ENCODE measurements at regions not wholly inside any gene's neighbourhood (a gene's known extent, or its start where the extent isn't known, plus 50 kb on each side); places are given as distances from the start of the nearest gene placed in this dataset.
"Not testable (repeated sequence)": the region's sequence is repeated elsewhere in the genome, so short reads cannot be mapped to it uniquely, and the experiment has no call there.

DNA sequence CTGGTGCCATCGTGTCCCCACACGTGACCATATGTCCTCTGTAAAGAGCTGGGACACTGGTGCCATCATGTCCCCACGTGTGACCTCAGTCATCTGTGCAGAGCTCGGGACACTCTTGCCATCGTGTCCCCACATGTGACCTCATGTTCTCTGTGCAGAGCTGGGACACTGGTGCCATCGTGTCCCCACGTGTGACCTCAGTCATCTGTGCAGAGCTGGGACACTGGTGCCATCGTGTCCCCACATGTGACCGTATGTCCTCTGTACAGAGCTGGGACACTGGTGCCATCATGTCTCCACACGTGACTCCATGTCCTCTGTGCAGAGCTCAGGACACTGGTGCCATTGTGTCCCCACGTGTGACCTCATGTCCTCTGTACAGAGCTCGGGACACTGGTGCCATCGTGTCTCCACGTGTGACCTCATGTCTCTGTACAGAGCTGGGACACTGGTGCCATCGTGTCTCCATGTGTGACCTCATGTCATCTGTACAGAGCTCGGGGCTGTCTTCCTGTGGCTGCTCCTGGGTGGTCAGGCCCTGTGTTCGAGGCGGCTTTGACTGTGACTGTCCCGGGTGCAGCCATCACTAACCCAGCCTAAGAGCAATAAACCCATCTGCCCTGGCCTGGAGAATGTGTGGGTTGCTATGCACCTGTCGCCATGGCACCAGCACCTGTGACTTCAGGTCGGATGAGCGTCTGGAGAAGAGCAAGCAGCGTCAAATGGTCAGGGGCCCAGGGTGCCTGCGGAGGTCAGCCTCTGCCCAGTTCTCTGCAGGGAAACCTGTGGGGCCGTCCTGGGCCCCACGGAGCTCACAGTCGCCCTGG lies 334.4 kb downstream of the ADGRD1 start:
- no peak for DNase-seq (ENCODE audit: low read depth in 2 of 2)

GRCh38 chr12:131288765-131289695 lies 335.3 kb downstream of the ADGRD1 start:
- DNase-seq (ENCODE audit: low read depth in 2 of 2) = not testable (repeated sequence)

GRCh38 chr12:131289807-131290206 lies 336.1 kb downstream of the ADGRD1 start:
- DNase-seq (ENCODE audit: low read depth in 2 of 2) = not testable (repeated sequence)

- no peak for DNase-seq (ENCODE audit: low read depth in 2 of 2)
Observed at GRCh38 chr12:131290255-131290959, 336.7 kb downstream of the ADGRD1 start.

DNA sequence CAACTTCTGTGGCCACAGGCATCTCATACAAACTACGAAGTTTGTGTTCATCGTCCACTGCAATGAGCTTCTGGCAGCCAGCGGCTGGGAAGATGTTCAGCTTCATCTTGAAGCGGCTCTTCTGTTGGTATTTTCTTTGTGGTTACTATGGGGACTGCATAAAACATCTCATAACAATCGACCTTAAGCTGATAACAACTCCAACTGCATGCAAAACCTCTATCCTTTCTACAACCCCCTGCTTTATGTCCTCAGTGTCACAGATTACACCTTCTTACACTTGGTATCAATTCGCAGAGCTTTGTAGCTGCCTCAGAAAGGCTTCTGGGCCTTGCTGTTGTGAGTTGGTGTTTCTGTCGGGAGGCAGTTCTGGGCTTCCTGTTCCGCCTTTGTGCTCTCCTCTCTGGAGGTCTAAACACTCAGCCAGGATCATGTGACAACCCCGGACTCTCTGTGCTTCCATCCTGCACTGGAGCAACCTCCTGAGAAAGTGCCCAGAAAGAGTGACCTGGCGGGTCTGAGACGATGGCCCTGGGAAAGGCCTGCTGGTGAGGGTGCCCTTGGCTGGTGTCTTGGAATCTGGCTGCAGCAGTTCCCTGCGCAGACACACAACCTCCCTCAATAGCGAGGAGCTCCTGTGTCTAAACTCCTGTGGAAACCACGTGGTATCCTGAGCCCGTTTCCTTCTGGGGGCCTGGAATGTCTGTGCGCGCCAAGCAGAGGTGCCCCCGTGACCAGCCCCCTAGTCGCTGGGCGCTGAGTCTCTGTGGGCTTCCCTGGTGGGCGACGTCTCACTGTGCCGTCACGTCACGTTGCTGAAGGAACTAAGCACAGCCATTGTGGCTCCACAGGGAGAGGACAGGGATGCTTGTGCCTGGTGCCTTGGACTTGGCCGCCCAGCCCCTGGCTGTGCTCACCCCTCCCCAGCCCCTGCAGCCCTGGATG lies 339.6 kb downstream of the ADGRD1 start:
- not testable (repeated sequence) for DNase-seq (ENCODE audit: low read depth in 2 of 2)

GRCh38 chr12:131294716-131295115 lies 341.0 kb downstream of the ADGRD1 start:
- DNase-seq (ENCODE audit: low read depth in 2 of 2) = not testable (repeated sequence)

DNA sequence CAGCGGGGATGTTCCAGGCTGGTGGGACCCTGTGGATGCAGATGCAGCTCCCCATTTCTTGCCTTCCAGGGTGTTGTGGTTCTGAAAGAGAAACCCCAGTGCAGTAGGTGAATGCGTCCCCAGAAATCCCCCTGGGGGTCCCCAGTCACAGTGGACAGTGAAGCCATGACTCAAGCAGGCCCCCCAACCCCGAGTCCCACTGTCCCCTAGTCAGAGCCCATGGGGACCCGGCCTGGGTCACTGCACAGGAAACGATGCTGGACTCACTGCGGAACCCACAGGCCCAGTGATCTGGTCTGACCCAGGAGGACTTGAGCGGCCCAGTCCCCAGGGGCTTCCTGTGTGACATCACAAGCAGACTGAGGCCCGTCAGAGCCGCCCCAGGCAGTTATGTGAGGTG lies 341.4 kb downstream of the ADGRD1 start:
- DNase-seq (ENCODE audit: low read depth in 2 of 2) = not testable (repeated sequence)

DNA sequence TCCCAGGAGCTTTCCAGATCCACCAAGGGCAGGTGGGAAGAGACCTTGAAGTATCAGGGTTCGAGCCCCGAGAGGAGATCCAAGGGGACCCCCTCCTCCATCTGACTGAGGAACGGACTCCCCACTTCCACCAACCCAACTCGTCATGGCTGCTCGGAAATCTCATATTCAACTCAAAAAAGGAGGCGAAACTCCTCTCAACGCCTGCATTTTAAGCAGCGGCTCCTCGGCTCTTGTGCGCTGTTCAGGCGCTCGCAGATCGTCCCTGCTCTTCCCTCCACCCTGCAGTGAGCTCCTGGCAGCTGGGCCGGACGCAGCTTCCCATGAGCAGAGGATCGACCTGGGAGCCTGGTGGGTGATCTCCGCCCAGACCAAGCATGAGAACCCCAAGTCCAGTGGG lies 341.9 kb downstream of the ADGRD1 start:
- not testable (repeated sequence) for DNase-seq (ENCODE audit: low read depth in 2 of 2)

GRCh38 chr12:131296136-131296535 lies 342.4 kb downstream of the ADGRD1 start:
- not testable (repeated sequence) for DNase-seq (ENCODE audit: low read depth in 2 of 2)

DNA sequence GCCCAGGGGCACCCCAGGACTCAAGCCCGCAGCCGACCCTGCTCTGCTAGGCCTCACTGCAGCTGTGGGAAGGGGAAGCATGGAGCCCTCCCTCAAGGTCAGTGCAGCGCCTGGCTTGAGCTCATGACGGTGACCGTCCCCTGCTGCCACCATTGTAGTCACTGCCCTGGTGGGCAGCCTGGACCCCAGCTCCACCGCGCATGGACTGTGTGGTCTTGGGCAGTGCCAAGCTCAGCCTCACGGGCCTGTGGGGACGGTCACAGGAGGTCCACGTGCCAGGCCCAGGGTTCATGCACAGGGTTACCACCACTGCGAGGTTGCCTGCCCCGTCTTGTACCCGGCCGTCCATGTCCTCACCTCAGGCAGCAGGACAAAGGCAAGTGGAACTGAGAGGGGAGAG lies 342.9 kb downstream of the ADGRD1 start:
- not testable (repeated sequence) for DNase-seq (ENCODE audit: low read depth in 2 of 2)

DNA sequence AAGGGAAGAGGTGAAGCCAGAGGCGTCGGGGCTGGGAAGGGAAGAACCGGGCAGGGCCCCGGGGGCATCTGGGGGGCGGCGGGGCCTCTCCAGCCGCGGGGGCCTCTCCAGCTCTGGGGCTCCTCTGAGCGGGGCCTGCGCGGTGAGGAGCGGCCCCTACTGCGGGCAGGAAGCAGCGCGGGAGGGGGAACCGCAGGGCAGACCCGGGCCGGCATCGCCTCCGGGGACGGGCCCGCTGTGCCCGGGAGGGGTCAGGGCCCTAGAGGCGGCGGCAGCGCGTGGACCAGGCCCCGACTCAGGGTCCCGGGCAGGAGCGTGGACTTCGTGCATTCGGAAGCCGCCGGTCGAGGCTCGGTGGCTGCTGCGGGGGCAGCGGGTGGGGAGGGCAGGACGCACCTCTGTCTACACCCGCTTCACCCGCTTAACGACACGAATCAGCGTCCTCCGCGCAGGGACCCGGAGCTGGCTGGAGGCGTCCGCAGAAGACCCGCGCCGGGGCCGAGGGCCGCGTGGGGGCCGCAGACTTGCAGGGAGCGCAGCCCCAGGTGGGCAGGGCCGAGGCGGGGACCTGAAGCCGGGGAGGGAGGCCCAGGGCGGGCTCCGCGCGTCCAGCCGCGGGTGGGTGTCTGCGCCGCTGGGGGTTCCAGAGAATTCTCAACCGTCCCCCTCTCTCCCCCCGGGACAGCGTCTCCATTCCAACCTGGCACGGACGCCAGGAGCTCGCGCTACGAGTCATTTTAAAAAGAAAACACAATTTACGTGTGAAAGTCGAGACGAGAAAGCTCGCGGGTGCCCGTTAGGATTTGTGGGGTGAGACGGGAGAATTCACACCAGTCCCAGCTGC lies 345.0 kb downstream of the ADGRD1 start:
- DNase-seq (ENCODE audit: low read depth in 2 of 2) = not testable (repeated sequence)

GRCh38 chr12:131299370-131299701 lies 345.6 kb downstream of the ADGRD1 start:
- not testable (repeated sequence) for DNase-seq (ENCODE audit: low read depth in 2 of 2)

GRCh38 chr12:131303576-131303975 lies 349.9 kb downstream of the ADGRD1 start:
- not testable (repeated sequence) for DNase-seq (ENCODE audit: low read depth in 2 of 2)

- not testable (repeated sequence) for DNase-seq (ENCODE audit: low read depth in 2 of 2)
Observed at GRCh38 chr12:131304642-131305041, 350.9 kb downstream of the ADGRD1 start.

DNA sequence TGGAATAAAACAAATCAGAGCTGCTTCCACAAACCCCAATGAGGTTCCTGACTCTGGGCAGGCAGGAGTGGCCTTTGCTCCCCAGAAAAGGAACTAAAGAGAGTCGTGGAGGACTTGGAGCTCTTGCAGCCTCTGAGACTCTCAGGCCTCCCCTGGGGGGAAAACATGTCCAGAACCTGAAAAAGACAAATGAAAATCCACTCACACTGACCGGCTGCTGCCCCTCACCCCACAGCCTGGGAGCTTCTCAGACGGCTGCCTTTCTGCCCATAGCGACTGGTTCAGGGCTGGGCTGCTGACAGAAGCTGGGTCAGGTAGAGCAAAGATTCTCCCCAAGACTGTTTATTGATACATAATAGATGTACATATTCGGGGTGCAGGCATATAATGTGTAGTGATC lies 356.0 kb downstream of the ADGRD1 start:
- no peak for DNase-seq (ENCODE audit: low read depth in 2 of 2)

DNA sequence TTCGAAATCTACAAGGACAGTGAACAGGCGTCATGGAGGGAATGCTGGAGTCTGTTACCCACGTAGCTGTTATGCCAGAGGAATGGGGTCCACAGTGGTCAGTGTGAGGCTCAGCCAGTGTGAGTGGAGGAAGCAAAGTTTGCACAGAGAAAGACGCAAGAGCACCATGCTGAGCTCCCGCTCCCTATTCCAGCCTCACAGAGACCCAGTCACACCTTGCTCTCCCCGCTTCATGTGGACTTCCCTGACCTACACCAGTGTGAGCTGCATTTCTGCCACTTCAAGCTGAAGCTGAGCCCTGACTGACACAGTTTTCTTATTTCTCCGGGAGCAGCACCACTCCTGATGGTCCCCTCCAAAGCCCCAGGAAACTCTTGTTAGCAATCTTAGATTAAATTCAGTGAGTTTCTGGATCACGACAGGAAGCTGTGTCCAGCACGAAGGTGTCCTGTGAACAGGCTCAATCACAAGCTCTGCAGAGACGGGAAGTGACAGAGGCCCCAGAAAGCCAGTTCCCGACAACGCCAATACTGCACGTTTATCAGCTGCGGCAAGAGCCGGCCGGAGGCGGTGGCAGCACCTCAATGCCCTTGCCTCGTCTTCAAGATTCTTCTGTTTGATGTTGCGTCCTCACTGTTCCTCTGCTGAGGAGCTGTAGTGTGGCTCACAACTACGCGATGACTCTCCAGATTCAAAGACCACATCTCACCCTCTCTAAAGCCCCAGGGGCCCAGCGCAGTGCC lies 356.7 kb downstream of the ADGRD1 start:
- DNase-seq (ENCODE audit: low read depth in 2 of 2) = not testable (repeated sequence)

- DNase-seq (ENCODE audit: low read depth in 2 of 2) = not testable (repeated sequence)
Observed at GRCh38 chr12:131311279-131311722, 357.6 kb downstream of the ADGRD1 start.

- no peak for DNase-seq (ENCODE audit: low read depth in 2 of 2)
Observed at GRCh38 chr12:131311764-131312163, 358.1 kb downstream of the ADGRD1 start.

GRCh38 chr12:131312382-131312781 lies 358.7 kb downstream of the ADGRD1 start:
- DNase-seq (ENCODE audit: low read depth in 2 of 2) = not testable (repeated sequence)
